ENCODE measurements at regions not wholly inside any gene's neighbourhood (a gene's known extent, or its start where the extent isn't known, plus 50 kb on each side); places are given as distances from the start of the nearest gene placed in this dataset.

GRCh38 chr12:124440031-124440626 lies 127.3 kb downstream of the NCOR2 start:
- no peak for TF ChIP-seq CTCF (IDR thresholded peaks at IDR 0.05)
- no peak for TF ChIP-seq ZFX (IDR thresholded peaks at IDR 0.05; ENCODE audit: borderline replicate concordance)
- H3K27ac ChIP-seq = no peak overlapping the region

- no peak overlapping the region for H3K27ac ChIP-seq
- TF ChIP-seq ZFX (IDR thresholded peaks at IDR 0.05; ENCODE audit: borderline replicate concordance) (no peak), CTCF (IDR thresholded peaks at IDR 0.05) (no peak)
Measured at GRCh38 chr12:124438437-124439056, 128.9 kb downstream of the NCOR2 start.

- TF ChIP-seq ZFX (IDR thresholded peaks at IDR 0.05; ENCODE audit: borderline replicate concordance) = no peak
- TF ChIP-seq CTCF (IDR thresholded peaks at IDR 0.05) = no peak
- no peak overlapping the region for H3K27ac ChIP-seq
Measured at GRCh38 chr12:124437617-124438436, 129.6 kb downstream of the NCOR2 start.

- TF ChIP-seq ZFX (IDR thresholded peaks at IDR 0.05; ENCODE audit: borderline replicate concordance) (no peak), CTCF (IDR thresholded peaks at IDR 0.05) (no peak)
- no peak overlapping the region for H3K27ac ChIP-seq
Measured at GRCh38 chr12:124437121-124437520, 130.3 kb downstream of the NCOR2 start.

GRCh38 chr12:124436366-124436765 lies 131.0 kb downstream of the NCOR2 start:
- no peak overlapping the region for H3K27ac ChIP-seq

GRCh38 chr12:124435806-124436345 lies 131.5 kb downstream of the NCOR2 start:
- TF ChIP-seq ZFX (IDR thresholded peaks at IDR 0.05; ENCODE audit: borderline replicate concordance) = no peak
- TF ChIP-seq CTCF (IDR thresholded peaks at IDR 0.05) = no peak
- H3K27ac ChIP-seq = no peak overlapping the region

More at GRCh38 chr12:124436366-124436765, 131.0 kb downstream of the NCOR2 start:
- TF ChIP-seq CTCF (IDR thresholded peaks at IDR 0.05) (no peak), ZFX (IDR thresholded peaks at IDR 0.05; ENCODE audit: borderline replicate concordance) (no peak)
